COLO829 (cell line): ENCODE measurements at regions not wholly inside any gene's neighbourhood (a gene's known extent, or its start where the extent isn't known, plus 50 kb on each side); places are given as distances from the start of the nearest gene placed in this dataset.
"Not testable (repeated sequence)": the region's sequence is repeated elsewhere in the genome, so short reads cannot be mapped to it uniquely, and the experiment has no call there.

Experiments used
- DNase-seq: peaks from one replicate; pipeline ENCODE4 v3.0.0; 2012; ENCODE audit warnings: low spot score

DNA sequence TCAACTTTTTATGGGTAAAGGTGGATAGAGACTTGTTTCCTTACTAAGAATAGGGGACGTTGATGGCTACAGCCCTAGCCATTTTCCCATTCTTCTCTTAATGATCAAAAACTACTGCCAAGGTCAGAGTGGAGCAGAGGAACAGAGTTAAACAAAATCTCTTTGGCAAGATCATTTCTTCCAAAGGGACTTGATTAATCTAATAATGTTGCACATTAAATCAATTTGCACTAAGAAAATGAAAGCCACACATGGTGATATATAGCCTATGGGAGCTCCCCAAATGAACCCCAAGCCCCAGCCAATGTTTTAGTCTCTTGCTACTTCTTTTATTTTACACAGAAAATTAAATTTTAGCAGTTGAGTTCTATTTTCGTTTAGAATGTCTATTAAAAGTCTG is 954.5 kb upstream of the SOX9 start:
- no peak for DNase-seq

- DNase-seq: no peak
These were observed 952.6 kb upstream of the SOX9 start for GRCh38 chr17:71168053-71168741.

DNA sequence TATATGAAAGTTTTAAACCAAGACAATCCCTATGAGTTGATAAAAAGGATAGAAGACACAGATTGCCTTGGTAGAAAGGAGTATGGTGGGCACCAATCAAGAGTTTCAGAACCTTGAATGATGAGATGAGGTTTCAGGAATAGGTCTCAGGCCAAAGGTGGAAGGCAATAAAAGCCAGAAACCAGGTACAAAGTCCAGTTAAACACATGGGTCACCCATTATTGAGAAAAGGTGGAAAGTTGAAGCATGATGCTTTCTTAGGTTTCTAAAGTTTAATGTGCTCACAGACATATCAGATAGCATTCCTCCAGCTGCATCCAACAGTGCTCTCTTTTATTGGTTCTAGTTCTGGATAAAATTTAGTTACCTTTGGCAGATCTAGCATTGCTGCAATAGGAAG is 950.8 kb upstream of the SOX9 start:
- no peak for DNase-seq

GRCh38 chr17:71171270-71171669 is 949.5 kb upstream of the SOX9 start:
- no peak for DNase-seq

DNA sequence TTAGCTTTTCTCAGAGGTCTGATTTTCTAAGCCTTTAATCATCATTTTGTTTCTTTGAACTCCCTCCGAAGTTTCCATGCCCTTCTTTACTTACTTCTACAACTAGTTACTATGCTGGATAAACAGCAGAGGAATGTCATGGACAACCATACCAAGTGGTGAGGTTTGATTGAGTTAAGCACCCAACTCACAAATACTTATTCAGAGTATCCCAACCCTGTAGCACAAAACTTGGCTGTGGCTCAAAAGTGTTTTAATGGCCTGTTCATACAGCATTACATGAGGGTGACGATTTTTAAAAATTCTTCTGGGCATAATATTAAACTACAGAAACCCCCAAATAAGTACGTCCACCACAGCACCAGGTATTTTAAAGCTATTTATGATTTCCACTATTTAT is 946.8 kb upstream of the SOX9 start:
- no peak for DNase-seq

- no peak for DNase-seq
These were observed 944.5 kb upstream of the SOX9 start for GRCh38 chr17:71176331-71176730.

DNA sequence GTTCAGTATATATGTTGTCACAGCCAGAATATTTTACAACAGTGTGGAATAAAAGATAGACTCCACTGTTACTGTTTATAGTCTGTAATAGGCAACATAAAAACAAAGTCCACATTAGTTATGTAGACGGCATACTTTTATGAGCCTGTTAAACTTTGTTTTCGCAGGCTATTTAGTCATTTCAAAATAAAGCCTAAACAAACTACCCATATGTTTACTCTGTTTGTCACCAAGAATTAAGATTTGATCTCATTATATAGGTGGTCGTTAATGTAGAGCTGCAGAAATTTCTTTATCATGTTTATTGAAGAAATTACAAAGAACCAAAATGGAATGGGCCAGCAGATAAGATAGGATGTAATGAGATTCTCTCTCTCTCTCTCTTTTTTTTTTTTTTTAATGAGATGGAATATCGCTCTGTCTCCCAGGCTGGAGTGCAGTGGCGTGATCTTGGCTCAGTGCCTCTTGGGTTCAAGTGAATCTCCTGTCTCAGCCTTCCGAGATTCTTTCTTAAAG is 943.8 kb upstream of the SOX9 start:
- no peak for DNase-seq

- no peak for DNase-seq
These were observed 939.9 kb upstream of the SOX9 start for GRCh38 chr17:71180801-71181385.

DNA sequence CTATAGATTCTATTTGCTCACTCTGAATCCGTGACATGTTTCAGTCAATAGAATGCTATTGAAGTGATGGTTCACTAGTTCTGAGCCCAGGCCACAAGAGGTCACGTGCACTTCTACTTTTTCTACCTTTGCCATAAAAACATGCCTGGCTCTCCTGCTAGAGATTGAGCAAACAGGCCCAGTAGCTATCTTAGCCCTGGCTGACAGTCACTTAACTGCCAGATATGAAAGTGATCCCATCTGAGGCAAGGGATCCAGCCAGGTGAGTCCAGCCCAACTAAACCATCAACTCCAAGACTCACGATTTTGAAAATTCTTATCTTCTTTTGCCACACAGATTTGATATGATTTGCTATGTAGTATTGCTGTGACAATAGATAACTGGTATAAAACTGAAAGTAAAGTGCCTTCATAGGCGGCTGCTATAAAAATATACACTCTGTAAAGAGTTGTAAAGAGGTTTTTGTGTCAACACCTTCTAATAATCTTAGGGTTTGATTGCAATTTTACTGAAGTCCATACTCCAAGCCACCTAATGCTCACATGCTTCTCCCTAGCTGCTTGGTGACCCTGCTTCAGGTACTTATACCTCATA is 937.7 kb upstream of the SOX9 start:
- no peak for DNase-seq

DNA sequence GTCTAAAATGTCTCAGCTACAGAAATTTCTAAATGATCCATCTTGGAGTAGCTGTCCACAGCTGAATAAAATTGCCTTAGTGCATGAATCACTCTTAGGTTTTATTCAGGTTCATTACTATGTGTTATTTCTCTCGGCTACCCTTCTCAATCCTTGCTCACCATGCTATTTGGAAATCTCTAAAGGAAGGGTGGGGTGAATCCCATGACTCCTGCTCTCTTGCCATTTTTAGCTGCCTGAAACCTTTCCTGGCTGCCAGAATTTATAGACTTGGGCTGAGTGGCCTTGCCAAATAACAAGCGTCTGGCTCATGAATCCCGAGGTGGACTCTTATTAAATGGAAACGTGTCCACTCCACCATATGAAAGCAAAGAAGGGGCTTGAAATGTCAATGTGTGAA is 936.1 kb upstream of the SOX9 start:
- DNase-seq: no peak

- DNase-seq: no peak
These were observed 933.5 kb upstream of the SOX9 start for GRCh38 chr17:71187145-71187878.

DNA sequence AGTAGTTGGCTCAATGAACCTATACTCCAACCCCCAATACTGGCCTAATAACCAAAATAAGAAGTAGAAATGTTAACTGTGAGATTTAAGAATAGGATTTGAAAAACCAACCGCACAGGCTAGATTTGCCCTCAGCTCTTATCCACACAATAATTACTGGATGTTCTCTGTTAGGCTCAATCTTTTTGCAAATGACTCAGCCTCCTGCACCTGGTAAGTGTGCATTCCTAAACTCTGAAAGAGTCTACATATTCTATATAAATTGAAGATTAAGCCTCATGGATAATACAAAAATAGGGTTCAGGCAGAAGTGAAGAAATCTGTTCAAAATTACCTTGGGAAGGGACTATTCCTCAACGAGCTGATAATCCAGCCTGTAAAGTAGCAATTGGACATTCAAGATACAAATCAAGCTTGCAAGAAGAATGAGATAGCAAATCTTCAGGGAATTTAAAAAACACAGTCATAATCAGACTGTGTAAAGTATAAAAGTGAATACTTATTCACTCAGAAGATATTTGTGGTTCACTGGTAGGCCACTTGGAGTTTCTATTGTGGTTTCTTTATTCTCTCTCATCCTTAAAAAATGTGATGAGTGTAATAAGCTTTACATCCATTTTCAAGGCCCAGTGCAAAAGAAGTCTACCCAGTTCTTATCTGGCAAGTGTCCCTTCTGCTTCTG is 931.9 kb upstream of the SOX9 start:
- no peak for DNase-seq

- DNase-seq: no peak
These were observed 931.4 kb upstream of the SOX9 start for GRCh38 chr17:71189493-71189831.

- no peak for DNase-seq
These were observed 928.7 kb upstream of the SOX9 start for GRCh38 chr17:71192039-71192555.

- DNase-seq: no peak
These were observed 928.0 kb upstream of the SOX9 start for GRCh38 chr17:71192848-71193247.

GRCh38 chr17:71200597-71200996 is 920.2 kb upstream of the SOX9 start:
- DNase-seq: no peak

DNA sequence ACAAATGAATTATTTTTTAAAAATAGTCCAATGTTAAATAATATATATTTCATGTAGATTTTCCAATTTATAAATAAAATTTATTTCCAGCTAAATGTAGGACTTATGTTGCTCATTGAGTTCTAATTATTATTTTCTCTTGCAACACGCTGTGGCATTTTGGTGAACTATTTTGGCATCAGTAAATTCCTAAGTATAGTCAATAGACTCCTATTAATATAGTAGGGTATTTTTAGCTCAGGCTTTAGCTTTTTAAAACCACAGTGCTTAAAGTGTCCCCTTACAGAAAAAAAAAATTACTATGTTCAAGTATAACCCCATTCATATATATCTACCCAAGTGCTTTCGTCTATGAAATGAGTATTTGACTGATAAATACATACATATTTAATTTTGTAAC is 919.2 kb upstream of the SOX9 start:
- DNase-seq: no peak

DNA sequence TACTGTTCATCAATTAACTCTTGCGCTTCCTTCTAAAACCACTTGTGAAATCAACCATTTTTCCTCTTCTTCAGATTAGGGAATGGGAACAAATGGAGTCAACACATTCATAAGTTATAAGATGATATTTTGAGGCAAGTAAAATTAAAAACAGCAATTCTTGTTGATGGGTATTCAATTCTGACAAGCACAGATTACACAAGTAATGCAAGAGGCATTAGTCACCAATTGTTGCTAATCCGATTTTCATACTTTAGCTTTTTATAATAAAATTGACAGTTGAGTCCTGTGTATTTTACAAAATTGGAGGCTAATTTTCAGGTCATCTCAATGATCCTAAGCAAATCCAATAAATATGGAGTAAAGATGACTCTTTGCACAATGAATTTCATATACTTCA is 918.4 kb upstream of the SOX9 start:
- no peak for DNase-seq

- no peak for DNase-seq
These were observed 916.9 kb upstream of the SOX9 start for GRCh38 chr17:71203953-71204352.

- DNase-seq: not testable (repeated sequence)
These were observed 914.9 kb upstream of the SOX9 start for GRCh38 chr17:71205951-71206350.

- no peak for DNase-seq
These were observed 912.6 kb upstream of the SOX9 start for GRCh38 chr17:71208111-71208704.

- DNase-seq: no peak
These were observed 906.9 kb upstream of the SOX9 start for GRCh38 chr17:71213936-71214335.
